Right ventricle myocardium inferior (tissue), 1 donor: ENCODE measurements at regions not wholly inside any gene's neighbourhood (a gene's known extent, or its start where the extent isn't known, plus 50 kb on each side); places are given as distances from the start of the nearest gene placed in this dataset.
"Not testable (repeated sequence)": the region's sequence is repeated elsewhere in the genome, so short reads cannot be mapped to it uniquely, and the experiment has no call there.

Experiments used
- ATAC-seq: fragments of 200-7000 bp; cut with Tn5 transposase; one replicate; pipeline ENCODE4 v1.9.1; 2020; ENCODE audit warnings: mild to moderate bottlenecking, moderate library complexity
- DNase-seq: peaks from one replicate; pipeline ENCODE4 v3.0.0; 2021; ENCODE audit errors: missing footprints
- intact Hi-C: fragments of 100-400 bp; cut with DNase I; formaldehyde crosslinking; loops from one replicate; pipeline ENCODE4 v1.11.0; 2022
- donor health status: DM: no; HTN: yes; CAD: no; lungs with severe emphysema.

- intact Hi-C loops: no loop called here
- DNase-seq (no peak), ATAC-seq (peak; percentile 87)
These were observed 192.1 kb downstream of the SPRY1 start for GRCh38 chr4:123588631-123589241.

- DNase-seq (no peak), ATAC-seq (no peak)
- intact Hi-C loops: no loop called here
These were observed 192.7 kb downstream of the SPRY1 start for GRCh38 chr4:123589301-123589700.

- intact Hi-C loops: no loop called here
- ATAC-seq: no peak
- DNase-seq: no peak
These were observed 195.3 kb downstream of the SPRY1 start for GRCh38 chr4:123591875-123592274.

GRCh38 chr4:123593655-123594054, 197.1 kb downstream of the SPRY1 start:
- intact Hi-C loops: no loop called here
- no peak for ATAC-seq

GRCh38 chr4:123596805-123597204, 200.2 kb downstream of the SPRY1 start:
- ATAC-seq: no peak
- intact Hi-C loops: no loop called here

More at GRCh38 chr4:123593655-123594054, 197.1 kb downstream of the SPRY1 start:
- DNase-seq: no peak

GRCh38 chr4:123597586-123597985, 201.0 kb downstream of the SPRY1 start:
- ATAC-seq (no peak), DNase-seq (no peak)
- intact Hi-C loops: no loop called here

More at GRCh38 chr4:123596805-123597204, 200.2 kb downstream of the SPRY1 start:
- no peak for DNase-seq

- DNase-seq: no peak
- intact Hi-C loops: no loop called here
- ATAC-seq: no peak
These were observed 201.7 kb downstream of the SPRY1 start for GRCh38 chr4:123598331-123598730.

- ATAC-seq (peak; percentile 74), DNase-seq (no peak)
- intact Hi-C loops: no loop called here
These were observed 202.7 kb downstream of the SPRY1 start for GRCh38 chr4:123599061-123599919.

GRCh38 chr4:123599920-123600810, 203.6 kb downstream of the SPRY1 start:
- ATAC-seq: peak; percentile 78
- intact Hi-C loops: no loop called here
- peak; percentile 74 for DNase-seq

- intact Hi-C loops: no loop called here
- ATAC-seq (no peak), DNase-seq (no peak)
These were observed 204.7 kb downstream of the SPRY1 start for GRCh38 chr4:123600987-123601904.

- ATAC-seq: no peak
- intact Hi-C loops: no loop called here
- DNase-seq: no peak
These were observed 205.4 kb downstream of the SPRY1 start for GRCh38 chr4:123602007-123602406.

- no peak for DNase-seq
- intact Hi-C loops: no loop called here
- no peak for ATAC-seq
These were observed 206.6 kb downstream of the SPRY1 start for GRCh38 chr4:123603165-123603564.

- DNase-seq, ATAC-seq, intact Hi-C loops: not testable (repeated sequence)
These were observed 209.2 kb downstream of the SPRY1 start for GRCh38 chr4:123605797-123606196.

GRCh38 chr4:123606336-123606735, 209.7 kb downstream of the SPRY1 start:
- intact Hi-C loops: no loop called here
- DNase-seq (no peak), ATAC-seq (no peak)

- intact Hi-C loops: no loop called here
- DNase-seq (no peak), ATAC-seq (no peak)
These were observed 210.4 kb downstream of the SPRY1 start for GRCh38 chr4:123606946-123607542.

GRCh38 chr4:123609829-123610228, 213.2 kb downstream of the SPRY1 start:
- ATAC-seq (no peak), DNase-seq (no peak)
- intact Hi-C loops: no loop called here

GRCh38 chr4:123613586-123614344, 217.2 kb downstream of the SPRY1 start:
- no peak for DNase-seq
- no peak for ATAC-seq
- intact Hi-C loops: no loop called here
